ENCODE measurements at regions not wholly inside any gene's neighbourhood (a gene's known extent, or its start where the extent isn't known, plus 50 kb on each side); places are given as distances from the start of the nearest gene placed in this dataset.

DNA sequence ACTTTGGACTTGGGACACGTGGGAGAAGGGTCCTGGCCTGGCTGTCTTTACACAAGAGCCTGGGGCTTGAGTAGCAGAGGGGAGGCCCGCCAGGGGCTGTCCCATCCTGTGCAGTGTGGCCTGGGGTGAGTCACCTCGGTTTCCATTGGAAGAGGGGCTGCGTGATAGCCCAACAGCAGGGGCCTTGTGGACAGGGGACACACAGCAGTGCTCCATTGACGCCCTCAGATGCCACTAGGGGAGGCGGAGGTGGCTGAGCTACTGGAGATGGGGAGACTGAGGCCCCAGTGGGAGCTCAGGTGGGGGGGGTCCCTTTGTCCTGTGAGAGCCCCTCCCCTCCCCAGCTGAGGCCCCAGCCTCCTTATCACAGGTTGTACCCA is 50.0 kb upstream of the RNU6ATAC start:
- TF ChIP-seq, protein P1, sequence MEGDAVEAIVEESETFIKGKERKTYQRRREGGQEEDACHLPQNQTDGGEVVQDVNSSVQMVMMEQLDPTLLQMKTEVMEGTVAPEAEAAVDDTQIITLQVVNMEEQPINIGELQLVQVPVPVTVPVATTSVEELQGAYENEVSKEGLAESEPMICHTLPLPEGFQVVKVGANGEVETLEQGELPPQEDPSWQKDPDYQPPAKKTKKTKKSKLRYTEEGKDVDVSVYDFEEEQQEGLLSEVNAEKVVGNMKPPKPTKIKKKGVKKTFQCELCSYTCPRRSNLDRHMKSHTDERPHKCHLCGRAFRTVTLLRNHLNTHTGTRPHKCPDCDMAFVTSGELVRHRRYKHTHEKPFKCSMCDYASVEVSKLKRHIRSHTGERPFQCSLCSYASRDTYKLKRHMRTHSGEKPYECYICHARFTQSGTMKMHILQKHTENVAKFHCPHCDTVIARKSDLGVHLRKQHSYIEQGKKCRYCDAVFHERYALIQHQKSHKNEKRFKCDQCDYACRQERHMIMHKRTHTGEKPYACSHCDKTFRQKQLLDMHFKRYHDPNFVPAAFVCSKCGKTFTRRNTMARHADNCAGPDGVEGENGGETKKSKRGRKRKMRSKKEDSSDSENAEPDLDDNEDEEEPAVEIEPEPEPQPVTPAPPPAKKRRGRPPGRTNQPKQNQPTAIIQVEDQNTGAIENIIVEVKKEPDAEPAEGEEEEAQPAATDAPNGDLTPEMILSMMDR (conservative IDR thresholded peaks at IDR 0.05; ENCODE audit: low read depth, low read length): no peak
- no peak overlapping the region for H3K4me3 ChIP-seq (ENCODE audit: low read depth, low read length)
- no peak for DNase-seq (ENCODE audit: low read depth)

DNA sequence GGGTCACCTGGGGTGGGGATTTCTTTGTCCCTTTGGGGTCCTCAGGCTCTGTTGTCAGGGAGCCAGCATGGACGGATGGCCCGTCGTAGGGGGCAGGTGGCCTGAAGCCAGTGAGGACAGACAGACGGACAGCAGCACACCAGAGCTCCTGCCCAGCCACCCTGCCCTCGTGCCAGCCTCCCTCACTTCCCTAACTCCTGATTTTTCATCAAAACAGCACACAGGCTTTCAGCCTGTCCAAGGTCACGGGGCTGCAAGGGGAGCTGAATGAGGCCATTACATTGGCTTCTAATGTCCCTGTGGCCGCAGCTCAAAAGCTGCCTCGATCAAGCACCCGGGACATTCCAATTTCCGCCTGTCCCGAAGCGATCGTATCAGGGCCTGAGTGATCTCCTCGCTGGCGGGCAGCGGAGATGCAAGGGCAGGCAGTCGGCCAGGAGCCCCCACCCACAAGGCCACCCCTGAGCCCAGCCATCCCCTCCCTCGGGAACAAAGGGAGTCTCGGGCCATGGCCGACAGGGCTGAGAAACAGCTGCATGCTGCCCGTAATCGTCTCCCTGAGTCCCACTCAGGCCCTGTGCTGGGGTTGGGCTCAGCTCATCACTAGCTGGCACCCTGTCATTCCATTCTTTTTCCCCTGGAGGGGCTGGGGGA is 50.5 kb upstream of the RNU6ATAC start:
- no peak for DNase-seq (ENCODE audit: low read depth)
- TF ChIP-seq, protein P1 (conservative IDR thresholded peaks at IDR 0.05; ENCODE audit: low read depth, low read length): no peak
- H3K4me3 ChIP-seq (ENCODE audit: low read depth, low read length): no peak overlapping the region

DNA sequence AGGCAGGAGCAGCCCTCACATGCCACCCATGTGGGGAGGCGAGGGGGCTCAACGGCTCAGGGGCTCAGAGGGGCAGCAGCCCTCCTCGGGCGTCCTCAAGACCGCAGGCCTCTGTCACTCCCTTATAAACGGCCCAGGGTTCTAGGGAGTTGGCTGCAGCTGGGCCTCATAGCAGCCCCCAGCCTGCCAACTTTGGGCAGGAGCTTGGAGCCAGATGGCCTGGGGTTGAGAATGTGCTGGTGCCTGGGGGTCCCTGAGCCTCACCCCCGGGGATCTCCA is 51.0 kb upstream of the RNU6ATAC start:
- TF ChIP-seq, protein P1 (conservative IDR thresholded peaks at IDR 0.05; ENCODE audit: low read depth, low read length): no peak
- no peak overlapping the region for H3K4me3 ChIP-seq (ENCODE audit: low read depth, low read length)
- DNase-seq (ENCODE audit: low read depth): no peak

DNA sequence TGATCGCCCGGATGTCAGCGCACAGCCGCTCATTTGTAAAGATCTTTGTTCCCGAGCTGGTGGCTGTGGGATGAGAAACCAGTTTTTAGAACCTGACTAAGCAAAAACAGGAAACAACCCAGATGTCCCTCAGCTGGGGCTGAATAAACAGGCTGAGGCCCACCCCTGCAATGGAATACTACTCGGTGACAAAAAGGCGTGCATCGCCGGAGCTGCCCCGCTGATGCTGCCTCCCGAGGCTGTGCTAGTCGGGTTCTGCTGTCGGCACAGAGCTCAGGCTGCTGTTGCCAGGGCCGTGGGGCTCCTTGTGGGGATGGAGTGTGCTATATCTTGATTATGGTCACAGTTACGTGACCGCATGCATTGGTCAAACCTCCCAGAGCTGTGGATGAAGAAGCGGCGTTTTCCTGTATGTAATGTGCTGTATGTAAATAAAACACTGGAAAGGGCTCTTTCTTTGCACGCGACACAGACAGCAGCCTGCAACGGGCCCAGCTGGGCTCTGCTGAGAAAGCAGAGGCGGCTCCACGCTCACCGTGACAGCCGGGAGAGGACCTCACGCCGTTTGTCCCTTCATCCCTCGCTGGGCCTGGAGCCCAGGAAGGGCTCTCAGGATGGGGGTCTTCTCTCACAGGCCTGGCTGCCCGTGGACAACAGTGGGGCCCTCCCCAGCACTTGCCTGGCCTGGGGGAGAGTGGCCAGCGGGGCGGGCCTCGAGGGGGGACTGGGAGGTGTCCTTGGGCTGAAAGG is 51.5 kb upstream of the RNU6ATAC start:
- peak; percentile 52 for DNase-seq (ENCODE audit: low read depth)
- H3K4me3 ChIP-seq (ENCODE audit: low read depth, low read length): no peak overlapping the region

DNA sequence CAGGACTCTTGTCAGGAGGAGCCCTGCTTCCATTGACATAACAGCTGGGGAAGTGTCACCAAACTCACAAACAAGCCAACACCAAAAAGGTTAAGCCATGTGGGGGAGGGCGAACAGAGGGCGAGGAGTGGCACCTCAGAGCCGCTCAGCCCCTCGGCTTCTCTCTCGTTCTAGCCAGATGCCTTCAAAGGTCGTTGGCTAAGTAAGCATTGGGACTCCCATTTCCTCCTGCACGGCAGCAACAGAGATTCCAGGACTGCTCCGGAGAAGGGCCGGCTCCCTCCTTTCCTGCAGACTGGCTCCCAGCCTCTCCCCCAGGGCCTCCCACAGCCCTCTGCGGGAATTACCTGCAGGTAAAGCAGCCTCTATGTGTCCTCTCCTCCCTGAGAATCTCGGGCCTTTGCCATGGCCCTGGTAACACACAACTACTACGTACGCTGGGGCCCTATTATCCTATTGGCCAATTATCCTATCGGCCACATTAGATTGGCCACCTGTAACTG is 52.1 kb upstream of the RNU6ATAC start:
- DNase-seq (ENCODE audit: low read depth): no peak
- TF ChIP-seq, protein P1 (conservative IDR thresholded peaks at IDR 0.05; ENCODE audit: low read depth, low read length): no peak
- no peak overlapping the region for H3K4me3 ChIP-seq (ENCODE audit: low read depth, low read length)

More for the DNA sequence above, 51.5 kb upstream of the RNU6ATAC start:
- TF ChIP-seq, protein P1 (conservative IDR thresholded peaks at IDR 0.05; ENCODE audit: low read depth, low read length): no peak

DNA sequence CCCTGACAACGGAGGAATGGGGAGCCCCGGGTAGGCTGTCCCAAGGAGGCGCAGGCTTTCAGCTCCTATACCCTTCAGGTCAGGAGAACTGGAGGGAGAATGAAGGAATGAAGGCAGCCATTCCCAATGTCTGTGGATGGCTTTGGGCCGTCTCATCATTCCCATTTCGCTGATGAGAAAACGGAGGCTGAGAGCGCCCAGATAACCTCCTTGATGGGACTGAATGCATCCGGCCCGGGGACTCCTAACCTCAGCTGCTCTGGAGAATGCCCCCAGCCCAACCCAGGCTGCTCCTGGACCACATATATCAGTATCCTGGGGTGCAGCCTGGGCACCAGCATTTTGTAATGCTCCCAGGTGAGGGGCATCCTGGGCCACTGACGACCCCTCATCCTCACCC is 52.6 kb upstream of the RNU6ATAC start:
- DNase-seq (ENCODE audit: low read depth): no peak
- TF ChIP-seq, protein P1 (conservative IDR thresholded peaks at IDR 0.05; ENCODE audit: low read depth, low read length): no peak
- H3K4me3 ChIP-seq (ENCODE audit: low read depth, low read length): no peak overlapping the region
